SK-N-SH treated with all-trans-retinoic acid at 6 μM for 48 hours (cell line): ENCODE measurements at regions not wholly inside any gene's neighbourhood (a gene's known extent, or its start where the extent isn't known, plus 50 kb on each side); places are given as distances from the start of the nearest gene placed in this dataset.

Experiments
- ARNTL ChIP-seq: fragments of 450-650 bp; formaldehyde crosslinking; IDR thresholded peaks from 2 replicates; pipeline ENCODE4 v1.5.0; 2020; ENCODE audit warnings: low read depth, mild to moderate bottlenecking, moderate library complexity, borderline replicate concordance
- ISL1 ChIP-seq: fragments of 250-450 bp; sonication (Bioruptor Pico); IDR thresholded peaks from 2 replicates; pipeline ENCODE4 v2.1.2; 2022; ENCODE audit warnings: mild to moderate bottlenecking, moderate library complexity
- PPARA ChIP-seq: fragments of 250-450 bp; sonication (Bioruptor Pico); IDR thresholded peaks from 2 replicates; pipeline ENCODE4 v1.5.0; 2020; ENCODE audit warnings: mild to moderate bottlenecking, borderline replicate concordance
- RARB ChIP-seq: fragments of 250-450 bp; sonication (Bioruptor Pico); IDR thresholded peaks from 2 replicates; pipeline ENCODE4 v1.8.0; 2021; ENCODE audit warnings: mild to moderate bottlenecking, moderate library complexity
- SNAI2 ChIP-seq: fragments of 250-450 bp; sonication (Bioruptor Pico); IDR thresholded peaks from 2 replicates; pipeline ENCODE4 v1.5.0; 2020; ENCODE audit warnings: mild to moderate bottlenecking, moderate library complexity
- ZFP3 ChIP-seq: fragments of 250-450 bp; sonication (Bioruptor Pico); IDR thresholded peaks from 2 replicates; pipeline ENCODE4 v1.5.0; 2020; ENCODE audit warnings: mild to moderate bottlenecking, moderate library complexity
- ZFP30 ChIP-seq: fragments of 450-650 bp; formaldehyde crosslinking; IDR thresholded peaks from 2 replicates; pipeline ENCODE4 v1.5.0; 2022; ENCODE audit warnings: mild to moderate bottlenecking, moderate library complexity
- ZNF8 ChIP-seq: fragments of 450-650 bp; formaldehyde crosslinking; IDR thresholded peaks from 2 replicates; pipeline ENCODE4 v1.5.0; 2020; ENCODE audit warnings: mild to moderate bottlenecking, moderate library complexity
- TF ChIP-seq, protein P1 (sequence below): fragments of 250-450 bp; sonication (Bioruptor Pico); IDR thresholded peaks from 2 replicates; pipeline ENCODE4 v1.8.0; 2020; ENCODE audit warnings: mild to moderate bottlenecking, moderate library complexity, borderline replicate concordance
- TF ChIP-seq, protein P2 (sequence below): fragments of 250-450 bp; sonication (Bioruptor Pico); IDR thresholded peaks from 2 replicates; pipeline ENCODE4 v1.8.0; 2021; ENCODE audit warnings: low read depth, mild to moderate bottlenecking, moderate library complexity, borderline replicate concordance
- TF ChIP-seq, protein P3 (sequence below): fragments of 250-450 bp; sonication (Bioruptor Pico); IDR thresholded peaks from 2 replicates; pipeline ENCODE4 v1.5.0; 2020; ENCODE audit warnings: mild to moderate bottlenecking, moderate library complexity

DNA sequence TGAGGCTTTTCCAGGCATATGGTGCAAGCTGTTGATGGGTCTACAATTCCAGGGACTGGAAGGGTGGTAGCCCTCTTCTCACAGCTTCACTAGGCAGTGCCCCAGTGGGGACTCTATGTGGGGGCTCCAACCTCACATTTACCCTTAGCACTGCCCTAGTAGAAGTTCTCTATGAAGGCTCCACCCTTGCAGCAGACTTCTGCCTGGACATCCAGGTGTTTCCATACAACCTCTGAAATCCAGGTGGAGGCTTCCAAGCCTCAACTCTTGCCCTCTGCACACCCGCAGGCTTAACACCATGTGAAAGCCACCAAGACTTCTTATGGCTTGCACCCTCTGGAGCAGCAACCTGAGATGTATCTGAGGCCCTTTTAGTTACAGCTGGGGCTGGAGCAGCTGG lies 87.8 kb downstream of the ZNF777 start:
- no peak for TF ChIP-seq ZFP3 (CRISPR knock-in tag)
- no peak for TF ChIP-seq ARNTL (CRISPR knock-in tag)
- no peak for TF ChIP-seq SNAI2 (CRISPR knock-in tag)
- TF ChIP-seq ZNF8 (CRISPR knock-in tag): no peak
- TF ChIP-seq, protein P1, sequence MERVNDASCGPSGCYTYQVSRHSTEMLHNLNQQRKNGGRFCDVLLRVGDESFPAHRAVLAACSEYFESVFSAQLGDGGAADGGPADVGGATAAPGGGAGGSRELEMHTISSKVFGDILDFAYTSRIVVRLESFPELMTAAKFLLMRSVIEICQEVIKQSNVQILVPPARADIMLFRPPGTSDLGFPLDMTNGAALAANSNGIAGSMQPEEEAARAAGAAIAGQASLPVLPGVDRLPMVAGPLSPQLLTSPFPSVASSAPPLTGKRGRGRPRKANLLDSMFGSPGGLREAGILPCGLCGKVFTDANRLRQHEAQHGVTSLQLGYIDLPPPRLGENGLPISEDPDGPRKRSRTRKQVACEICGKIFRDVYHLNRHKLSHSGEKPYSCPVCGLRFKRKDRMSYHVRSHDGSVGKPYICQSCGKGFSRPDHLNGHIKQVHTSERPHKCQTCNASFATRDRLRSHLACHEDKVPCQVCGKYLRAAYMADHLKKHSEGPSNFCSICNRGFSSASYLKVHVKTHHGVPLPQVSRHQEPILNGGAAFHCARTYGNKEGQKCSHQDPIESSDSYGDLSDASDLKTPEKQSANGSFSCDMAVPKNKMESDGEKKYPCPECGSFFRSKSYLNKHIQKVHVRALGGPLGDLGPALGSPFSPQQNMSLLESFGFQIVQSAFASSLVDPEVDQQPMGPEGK (CRISPR knock-in tag): no peak
- TF ChIP-seq, protein P2, sequence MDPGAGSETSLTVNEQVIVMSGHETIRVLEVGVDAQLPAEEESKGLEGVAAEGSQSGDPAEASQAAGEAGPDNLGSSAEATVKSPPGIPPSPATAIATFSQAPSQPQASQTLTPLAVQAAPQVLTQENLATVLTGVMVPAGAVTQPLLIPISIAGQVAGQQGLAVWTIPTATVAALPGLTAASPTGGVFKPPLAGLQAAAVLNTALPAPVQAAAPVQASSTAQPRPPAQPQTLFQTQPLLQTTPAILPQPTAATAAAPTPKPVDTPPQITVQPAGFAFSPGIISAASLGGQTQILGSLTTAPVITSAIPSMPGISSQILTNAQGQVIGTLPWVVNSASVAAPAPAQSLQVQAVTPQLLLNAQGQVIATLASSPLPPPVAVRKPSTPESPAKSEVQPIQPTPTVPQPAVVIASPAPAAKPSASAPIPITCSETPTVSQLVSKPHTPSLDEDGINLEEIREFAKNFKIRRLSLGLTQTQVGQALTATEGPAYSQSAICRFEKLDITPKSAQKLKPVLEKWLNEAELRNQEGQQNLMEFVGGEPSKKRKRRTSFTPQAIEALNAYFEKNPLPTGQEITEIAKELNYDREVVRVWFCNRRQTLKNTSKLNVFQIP (CRISPR knock-in tag): no peak
- TF ChIP-seq ISL1: no peak
- TF ChIP-seq, protein P3, sequence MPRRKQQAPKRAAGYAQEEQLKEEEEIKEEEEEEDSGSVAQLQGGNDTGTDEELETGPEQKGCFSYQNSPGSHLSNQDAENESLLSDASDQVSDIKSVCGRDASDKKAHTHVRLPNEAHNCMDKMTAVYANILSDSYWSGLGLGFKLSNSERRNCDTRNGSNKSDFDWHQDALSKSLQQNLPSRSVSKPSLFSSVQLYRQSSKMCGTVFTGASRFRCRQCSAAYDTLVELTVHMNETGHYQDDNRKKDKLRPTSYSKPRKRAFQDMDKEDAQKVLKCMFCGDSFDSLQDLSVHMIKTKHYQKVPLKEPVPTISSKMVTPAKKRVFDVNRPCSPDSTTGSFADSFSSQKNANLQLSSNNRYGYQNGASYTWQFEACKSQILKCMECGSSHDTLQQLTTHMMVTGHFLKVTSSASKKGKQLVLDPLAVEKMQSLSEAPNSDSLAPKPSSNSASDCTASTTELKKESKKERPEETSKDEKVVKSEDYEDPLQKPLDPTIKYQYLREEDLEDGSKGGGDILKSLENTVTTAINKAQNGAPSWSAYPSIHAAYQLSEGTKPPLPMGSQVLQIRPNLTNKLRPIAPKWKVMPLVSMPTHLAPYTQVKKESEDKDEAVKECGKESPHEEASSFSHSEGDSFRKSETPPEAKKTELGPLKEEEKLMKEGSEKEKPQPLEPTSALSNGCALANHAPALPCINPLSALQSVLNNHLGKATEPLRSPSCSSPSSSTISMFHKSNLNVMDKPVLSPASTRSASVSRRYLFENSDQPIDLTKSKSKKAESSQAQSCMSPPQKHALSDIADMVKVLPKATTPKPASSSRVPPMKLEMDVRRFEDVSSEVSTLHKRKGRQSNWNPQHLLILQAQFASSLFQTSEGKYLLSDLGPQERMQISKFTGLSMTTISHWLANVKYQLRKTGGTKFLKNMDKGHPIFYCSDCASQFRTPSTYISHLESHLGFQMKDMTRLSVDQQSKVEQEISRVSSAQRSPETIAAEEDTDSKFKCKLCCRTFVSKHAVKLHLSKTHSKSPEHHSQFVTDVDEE (CRISPR knock-in tag): no peak
- TF ChIP-seq RARB: no peak
- no peak for TF ChIP-seq ZFP30 (CRISPR knock-in tag)
- TF ChIP-seq PPARA (CRISPR knock-in tag): no peak
